ENCODE measurements at regions not wholly inside any gene's neighbourhood (a gene's known extent, or its start where the extent isn't known, plus 50 kb on each side); places are given as distances from the start of the nearest gene placed in this dataset.

- TF ChIP-seq YY1 (IDR thresholded peaks at IDR 0.05; ENCODE audit: insufficient read depth, insufficient read length) (no peak), ZNF274 (IDR thresholded peaks at IDR 0.05; ENCODE audit: low read depth, low read length) (no peak), SUZ12 (IDR thresholded peaks at IDR 0.05; ENCODE audit: extremely low read depth, insufficient read depth, insufficient read length) (no peak)
- Histone ChIP-seq H3K4me1 (ENCODE audit: insufficient read depth, insufficient read length) (no peaks in the 10 kb centered on the region), H3K9me3 (ENCODE audit: insufficient read depth, low read length) (no peaks in the 10 kb centered on the region), H3K27me3 (ENCODE audit: insufficient read depth, insufficient read length) (no peaks in the 10 kb centered on the region), H3K9ac (ENCODE audit: insufficient read length, low read depth) (no peak overlapping the region), H3K4me3 (ENCODE audit: insufficient read length, low read depth) (no peak overlapping the region), H3K36me3 (ENCODE audit: insufficient read depth, insufficient read length, low read length) (no peaks in the 10 kb centered on the region)
- no peak for DNase-seq (ENCODE audit: low read depth, low spot score)
These were observed 1539.4 kb upstream of the TENM4 start for GRCh38 chr11:80980227-80980626.

DNA sequence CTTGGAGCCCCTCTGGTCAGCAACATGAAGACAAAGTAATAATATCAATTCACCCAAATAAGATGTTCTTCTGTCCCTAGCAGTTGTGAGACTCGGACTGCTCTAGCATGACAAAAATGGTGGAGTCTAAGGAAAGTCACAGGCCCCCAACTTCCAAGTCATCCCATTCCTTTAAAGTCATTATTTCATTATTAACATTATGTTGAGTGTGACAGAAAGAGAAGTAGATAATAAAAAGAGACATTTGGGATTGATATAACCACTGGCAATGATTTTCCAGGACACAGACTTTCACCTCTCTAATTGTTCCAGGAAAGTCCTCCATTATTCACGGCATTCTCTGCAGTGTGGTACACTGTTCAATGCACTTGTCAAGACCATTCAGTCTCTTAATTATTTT, 1533.0 kb upstream of the TENM4 start:
- Histone ChIP-seq H3K4me1 (ENCODE audit: insufficient read depth, insufficient read length) (no peaks in the 10 kb centered on the region), H3K27me3 (ENCODE audit: insufficient read depth, insufficient read length) (no peaks in the 10 kb centered on the region), H3K4me3 (ENCODE audit: insufficient read length, low read depth) (no peak overlapping the region), H3K9ac (ENCODE audit: insufficient read length, low read depth) (no peak overlapping the region), H3K36me3 (ENCODE audit: insufficient read depth, insufficient read length, low read length) (no peaks in the 10 kb centered on the region), H3K9me3 (ENCODE audit: insufficient read depth, low read length) (no peaks in the 10 kb centered on the region)
- no peak for DNase-seq (ENCODE audit: low read depth, low spot score)
- TF ChIP-seq ZNF274 (IDR thresholded peaks at IDR 0.05; ENCODE audit: low read depth, low read length) = no peak
- TF ChIP-seq YY1 (IDR thresholded peaks at IDR 0.05; ENCODE audit: insufficient read depth, insufficient read length) = no peak
- TF ChIP-seq SUZ12 (IDR thresholded peaks at IDR 0.05; ENCODE audit: extremely low read depth, insufficient read depth, insufficient read length) = no peak

GRCh38 chr11:80970037-80970436, 1529.2 kb upstream of the TENM4 start:
- TF ChIP-seq ZNF274 (IDR thresholded peaks at IDR 0.05; ENCODE audit: low read depth, low read length) = no peak
- Histone ChIP-seq H3K27me3 (ENCODE audit: insufficient read depth, insufficient read length) (no peaks in the 10 kb centered on the region), H3K9me3 (ENCODE audit: insufficient read depth, low read length) (no peaks in the 10 kb centered on the region), H3K36me3 (ENCODE audit: insufficient read depth, insufficient read length, low read length) (no peaks in the 10 kb centered on the region), H3K4me3 (ENCODE audit: insufficient read length, low read depth) (no peak overlapping the region), H3K9ac (ENCODE audit: insufficient read length, low read depth) (no peak overlapping the region), H3K4me1 (ENCODE audit: insufficient read depth, insufficient read length) (no peaks in the 10 kb centered on the region)
- DNase-seq (ENCODE audit: low read depth, low spot score) = no peak

DNA sequence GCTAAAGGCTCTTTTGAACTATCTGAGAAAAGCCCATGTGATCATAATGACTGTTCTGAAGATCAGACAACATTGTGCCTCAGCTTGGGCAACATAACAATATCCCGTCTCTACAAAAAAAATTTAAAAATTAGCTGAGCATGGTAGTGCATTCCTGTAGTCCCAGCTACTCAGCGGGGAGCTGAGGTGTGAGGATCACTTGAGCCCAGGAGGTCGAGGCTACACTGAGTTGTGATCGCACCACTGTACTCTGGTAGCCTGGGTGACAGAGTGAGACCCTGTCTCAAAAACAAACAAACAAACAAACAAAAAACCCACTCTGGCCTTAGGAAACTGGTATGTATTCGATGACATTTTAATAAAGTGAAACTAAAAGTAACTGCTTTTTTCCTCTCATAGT, 1526.8 kb upstream of the TENM4 start:
- no peak for DNase-seq (ENCODE audit: low read depth, low spot score)
- Histone ChIP-seq H3K9me3 (ENCODE audit: insufficient read depth, low read length) (no peaks in the 10 kb centered on the region), H3K27me3 (ENCODE audit: insufficient read depth, insufficient read length) (no peaks in the 10 kb centered on the region), H3K4me3 (ENCODE audit: insufficient read length, low read depth) (no peak overlapping the region), H3K4me1 (ENCODE audit: insufficient read depth, insufficient read length) (no peaks in the 10 kb centered on the region), H3K9ac (ENCODE audit: insufficient read length, low read depth) (no peak overlapping the region), H3K36me3 (ENCODE audit: insufficient read depth, insufficient read length, low read length) (no peaks in the 10 kb centered on the region)
- TF ChIP-seq YY1 (IDR thresholded peaks at IDR 0.05; ENCODE audit: insufficient read depth, insufficient read length) = no peak
- TF ChIP-seq SUZ12 (IDR thresholded peaks at IDR 0.05; ENCODE audit: extremely low read depth, insufficient read depth, insufficient read length) = no peak
- TF ChIP-seq ZNF274 (IDR thresholded peaks at IDR 0.05; ENCODE audit: low read depth, low read length) = no peak

GRCh38 chr11:80960381-80961029, 1519.7 kb upstream of the TENM4 start:
- no peak overlapping the region for H3K4me3 ChIP-seq (ENCODE audit: insufficient read length, low read depth)
- no peaks in the 10 kb centered on the region for H3K36me3 ChIP-seq (ENCODE audit: insufficient read depth, insufficient read length, low read length)
- no peak for TF ChIP-seq YY1 (IDR thresholded peaks at IDR 0.05; ENCODE audit: insufficient read depth, insufficient read length)
- TF ChIP-seq SUZ12 (IDR thresholded peaks at IDR 0.05; ENCODE audit: extremely low read depth, insufficient read depth, insufficient read length) = no peak
- TF ChIP-seq ZNF274 (IDR thresholded peaks at IDR 0.05; ENCODE audit: low read depth, low read length) = no peak
- H3K27me3 ChIP-seq (ENCODE audit: insufficient read depth, insufficient read length) = no peaks in the 10 kb centered on the region
- no peaks in the 10 kb centered on the region for H3K9me3 ChIP-seq (ENCODE audit: insufficient read depth, low read length)
- no peaks in the 10 kb centered on the region for H3K4me1 ChIP-seq (ENCODE audit: insufficient read depth, insufficient read length)
- DNase-seq (ENCODE audit: low read depth, low spot score) = no peak
- no peak overlapping the region for H3K9ac ChIP-seq (ENCODE audit: insufficient read length, low read depth)

DNA sequence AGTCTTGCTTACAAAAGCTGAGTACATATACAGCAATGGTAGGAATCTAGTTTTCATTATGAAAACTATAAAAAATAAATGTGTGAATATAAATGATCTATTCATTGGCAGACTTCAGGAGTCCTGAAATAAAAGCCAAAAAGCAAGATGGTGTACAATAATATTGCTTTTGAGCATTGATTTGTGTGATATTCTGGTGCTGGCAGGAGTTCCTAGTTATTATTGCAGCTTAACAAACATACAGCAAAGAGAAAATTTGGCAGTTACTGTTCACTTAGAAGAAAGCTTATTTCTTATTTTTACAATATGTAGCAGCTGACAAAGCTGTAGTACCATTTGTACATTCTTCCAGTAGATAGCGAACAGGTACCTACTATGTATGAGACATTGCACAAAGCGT, 1518.9 kb upstream of the TENM4 start:
- TF ChIP-seq SUZ12 (IDR thresholded peaks at IDR 0.05; ENCODE audit: extremely low read depth, insufficient read depth, insufficient read length) = no peak
- no peak for TF ChIP-seq YY1 (IDR thresholded peaks at IDR 0.05; ENCODE audit: insufficient read depth, insufficient read length)
- TF ChIP-seq ZNF274 (IDR thresholded peaks at IDR 0.05; ENCODE audit: low read depth, low read length) = no peak
- Histone ChIP-seq H3K9ac (ENCODE audit: insufficient read length, low read depth) (no peak overlapping the region), H3K4me1 (ENCODE audit: insufficient read depth, insufficient read length) (no peaks in the 10 kb centered on the region), H3K36me3 (ENCODE audit: insufficient read depth, insufficient read length, low read length) (no peaks in the 10 kb centered on the region), H3K4me3 (ENCODE audit: insufficient read length, low read depth) (no peak overlapping the region), H3K9me3 (ENCODE audit: insufficient read depth, low read length) (no peaks in the 10 kb centered on the region), H3K27me3 (ENCODE audit: insufficient read depth, insufficient read length) (no peaks in the 10 kb centered on the region)
- DNase-seq (ENCODE audit: low read depth, low spot score) = no peak

- Histone ChIP-seq H3K27me3 (ENCODE audit: insufficient read depth, insufficient read length) (no peaks in the 10 kb centered on the region), H3K4me1 (ENCODE audit: insufficient read depth, insufficient read length) (no peaks in the 10 kb centered on the region), H3K9ac (ENCODE audit: insufficient read length, low read depth) (no peak overlapping the region), H3K9me3 (ENCODE audit: insufficient read depth, low read length) (no peaks in the 10 kb centered on the region), H3K4me3 (ENCODE audit: insufficient read length, low read depth) (no peak overlapping the region), H3K36me3 (ENCODE audit: insufficient read depth, insufficient read length, low read length) (no peaks in the 10 kb centered on the region)
- TF ChIP-seq ZNF274 (IDR thresholded peaks at IDR 0.05; ENCODE audit: low read depth, low read length) = no peak
- no peak for TF ChIP-seq SUZ12 (IDR thresholded peaks at IDR 0.05; ENCODE audit: extremely low read depth, insufficient read depth, insufficient read length)
- no peak for TF ChIP-seq YY1 (IDR thresholded peaks at IDR 0.05; ENCODE audit: insufficient read depth, insufficient read length)
- no peak for DNase-seq (ENCODE audit: low read depth, low spot score)
These were observed 1518.2 kb upstream of the TENM4 start for GRCh38 chr11:80958987-80959386.
